ENCODE measurements at regions not wholly inside any gene's neighbourhood (a gene's known extent, or its start where the extent isn't known, plus 50 kb on each side); places are given as distances from the start of the nearest gene placed in this dataset.
"Not testable (repeated sequence)": the region's sequence is repeated elsewhere in the genome, so short reads cannot be mapped to it uniquely, and the experiment has no call there.

GRCh38 chr17:30579610-30580315 is 102.6 kb downstream of the GOSR1 start:
- DNase-seq: no peak

GRCh38 chr17:30578015-30578717 is 101.0 kb downstream of the GOSR1 start:
- DNase-seq: not testable (repeated sequence)

Data from NCI-H1436 (cell line).